Lower leg skin (tissue), 3 donors: ENCODE measurements at regions not wholly inside any gene's neighbourhood (a gene's known extent, or its start where the extent isn't known, plus 50 kb on each side); places are given as distances from the start of the nearest gene placed in this dataset.

Experiments used
- CTCF ChIP-seq, 3 donors: fragments of 450-650 bp; IDR thresholded peaks; one replicate each; pipeline ENCODE4 v1.5.1; 2016; ENCODE audit warnings: antibody characterized with exemption in 3 of 3, mild to moderate bottlenecking in 3 of 3, moderate library complexity in 2 of 3
- POLR2A ChIP-seq, 2 donors: fragments of 450-650 bp; IDR thresholded peaks; one replicate each; pipeline ENCODE4 v1.6.1; 2016 to 2017; ENCODE audit warnings: antibody characterized with exemption in 2 of 2, mild to moderate bottlenecking in 1 of 2, moderate library complexity in 1 of 2

- TF ChIP-seq POLR2A (IDR thresholded peaks at IDR 0.05) (no peak), CTCF (IDR thresholded peaks at IDR 0.05) (no peak)
Measured at GRCh38 chr10:52453501-52453900, 139.4 kb downstream of the DKK1 start.
